ENCODE measurements at regions not wholly inside any gene's neighbourhood (a gene's known extent, or its start where the extent isn't known, plus 50 kb on each side); places are given as distances from the start of the nearest gene placed in this dataset.

DNA sequence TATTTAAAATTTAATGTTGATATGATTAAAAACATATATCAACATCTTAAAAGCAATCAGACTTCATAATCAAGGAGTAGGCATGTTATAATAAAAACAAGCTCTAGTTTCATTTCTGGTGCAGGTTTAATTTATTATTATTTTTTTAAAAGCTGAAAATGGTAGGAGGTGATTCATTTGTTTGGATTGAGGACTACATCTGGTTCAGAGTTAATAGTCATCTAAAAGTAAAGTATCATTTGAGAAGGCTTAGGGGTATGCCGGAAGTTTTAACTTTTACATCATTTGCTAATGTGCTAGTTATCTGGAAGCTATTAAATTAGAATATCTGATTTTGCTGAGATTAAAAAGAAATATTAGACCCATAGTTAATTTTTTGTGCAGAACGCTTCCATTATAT, 169.5 kb upstream of the LAMA2 start:
- TF ChIP-seq EZH2 (IDR thresholded peaks at IDR 0.05; ENCODE audit: borderline replicate concordance) (no peak), EZH2phosphoT487 (IDR thresholded peaks at IDR 0.05; ENCODE audit: low read depth, severe bottlenecking, unreplicated experiment) (no peak)
